Effector CD4-positive, alpha-beta T cell (primary cell): ENCODE measurements at regions not wholly inside any gene's neighbourhood (a gene's known extent, or its start where the extent isn't known, plus 50 kb on each side); places are given as distances from the start of the nearest gene placed in this dataset.
"Not testable (repeated sequence)": the region's sequence is repeated elsewhere in the genome, so short reads cannot be mapped to it uniquely, and the experiment has no call there.

ENCODE experiments used
- DNase-seq: peaks from one replicate; pipeline ENCODE4 v3.0.0-alpha.2; 2020

GRCh38 chr4:57373991-57374390 lies 263.8 kb upstream of the IGFBP7 start:
- no peak for DNase-seq

GRCh38 chr4:57371671-57372070 lies 261.5 kb upstream of the IGFBP7 start:
- no peak for DNase-seq

- DNase-seq, result no peak
These were observed 260.5 kb upstream of the IGFBP7 start for GRCh38 chr4:57370691-57371090.

DNA sequence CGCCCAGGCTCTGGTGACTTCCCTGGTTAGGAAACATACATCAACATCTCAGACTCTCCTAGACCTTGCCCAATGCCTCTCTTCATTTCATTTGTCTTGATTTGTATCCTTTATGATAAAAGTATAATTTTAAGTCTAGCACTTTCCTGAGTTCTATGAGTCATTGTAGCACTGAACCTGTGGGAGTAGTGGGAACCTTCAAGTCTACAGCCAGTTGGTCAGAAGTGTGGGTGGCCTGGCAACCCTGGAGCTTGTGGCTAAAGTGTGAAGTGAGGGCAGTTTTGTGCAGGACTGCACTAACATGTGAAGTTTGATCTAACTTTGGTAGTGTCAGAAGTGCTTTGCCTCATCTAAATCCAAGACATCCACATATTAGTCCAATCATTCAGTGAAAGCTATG lies 259.3 kb upstream of the IGFBP7 start:
- DNase-seq, result no peak

DNA sequence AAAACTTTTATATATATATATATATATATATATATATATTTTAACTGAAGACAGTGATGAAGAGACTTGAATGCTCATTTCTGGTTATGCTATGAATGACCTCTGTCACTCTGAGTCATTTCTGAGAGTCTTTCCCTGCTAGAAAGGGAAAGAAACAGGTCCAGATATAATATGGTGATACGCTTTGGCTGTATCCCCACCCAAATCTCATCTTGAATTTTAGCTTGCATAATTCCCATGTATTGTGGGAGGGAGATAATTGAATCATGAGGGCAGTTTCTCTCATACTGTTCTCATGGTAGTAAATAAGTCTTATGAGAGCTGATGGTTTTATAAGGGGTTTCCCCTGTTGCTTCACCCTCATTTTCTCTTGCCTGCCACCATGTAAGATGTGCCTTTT lies 254.1 kb upstream of the IGFBP7 start:
- DNase-seq, result no peak

DNA sequence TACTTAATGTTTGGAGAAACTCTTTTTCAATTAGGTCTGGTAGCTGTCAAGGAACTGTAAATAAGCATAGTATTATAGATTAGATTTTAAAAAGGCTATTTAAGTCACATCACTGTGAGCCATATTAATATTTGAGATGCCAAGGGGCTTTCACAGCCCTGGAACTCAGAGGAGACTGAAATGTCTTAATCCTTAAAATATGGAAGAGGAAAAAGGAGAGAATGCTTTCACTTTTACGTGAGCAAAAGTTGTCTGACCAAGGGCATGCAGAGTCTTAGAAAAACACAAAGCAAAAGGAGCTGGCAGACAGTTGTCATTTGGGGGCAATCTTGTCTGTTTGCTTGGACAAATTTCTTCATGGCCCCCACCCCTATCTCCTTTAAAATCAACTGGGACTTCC lies 253.2 kb upstream of the IGFBP7 start:
- no peak for DNase-seq

DNA sequence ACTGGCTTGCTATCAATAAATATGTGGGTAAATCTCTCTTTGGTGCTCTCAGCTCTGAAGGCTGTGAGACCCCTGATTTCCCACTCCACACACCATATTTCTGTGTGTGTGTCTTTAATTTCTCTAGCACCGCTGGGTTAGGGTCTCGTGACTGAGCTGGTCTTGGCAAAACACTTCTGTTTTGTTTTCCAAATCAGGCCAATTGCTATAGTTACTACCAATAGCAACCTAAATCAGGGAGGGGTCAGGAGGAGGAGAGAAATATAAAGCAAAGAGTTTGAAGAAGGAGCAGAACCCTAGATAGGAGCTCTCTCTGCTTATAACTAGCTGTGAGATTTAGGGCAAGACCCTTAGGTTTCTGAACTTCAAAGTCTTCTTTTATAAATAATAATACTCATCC lies 250.5 kb upstream of the IGFBP7 start:
- DNase-seq, result no peak

- no peak for DNase-seq
These were observed 245.0 kb upstream of the IGFBP7 start for GRCh38 chr4:57355101-57355665.

DNA sequence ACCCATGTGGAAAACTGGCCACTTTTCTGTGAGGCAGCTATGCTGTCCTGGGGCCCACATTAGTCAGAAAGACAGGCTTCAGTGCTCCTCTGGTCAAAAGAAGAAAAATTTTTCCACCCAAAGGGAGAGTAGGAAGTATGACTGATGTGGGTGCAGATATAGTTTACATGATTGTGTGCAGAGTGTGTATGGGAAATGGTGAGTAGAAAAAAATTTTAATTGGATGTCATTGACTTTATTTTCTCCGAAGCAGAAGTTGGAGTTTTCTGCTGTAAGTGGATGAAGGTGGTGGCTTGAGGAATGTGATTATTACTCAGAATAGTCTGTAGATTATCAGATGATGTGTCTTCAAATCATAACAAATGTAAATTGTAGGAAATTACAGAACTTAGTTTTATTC lies 241.5 kb upstream of the IGFBP7 start:
- DNase-seq, result no peak

DNA sequence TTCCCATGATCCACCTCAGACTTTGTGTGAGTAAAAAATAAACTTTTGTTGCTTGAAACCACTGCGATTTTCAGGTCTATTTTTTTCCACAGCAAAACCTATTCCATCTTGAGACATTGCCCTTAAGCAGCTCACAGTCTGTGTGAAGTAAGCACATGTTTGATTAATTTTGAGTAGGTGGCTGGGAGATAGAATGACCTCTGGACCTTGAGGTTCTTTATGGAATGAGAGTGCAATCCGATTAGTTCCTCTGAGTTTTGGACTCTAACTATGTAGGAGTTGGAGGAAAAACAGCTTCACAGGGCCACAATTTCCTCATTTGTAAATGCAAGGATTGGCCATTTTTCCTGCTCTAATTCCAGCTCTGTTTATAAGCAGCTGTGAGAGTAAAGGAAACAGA lies 234.1 kb upstream of the IGFBP7 start:
- no peak for DNase-seq

- DNase-seq, result no peak
These were observed 232.2 kb upstream of the IGFBP7 start for GRCh38 chr4:57342411-57342810.

DNA sequence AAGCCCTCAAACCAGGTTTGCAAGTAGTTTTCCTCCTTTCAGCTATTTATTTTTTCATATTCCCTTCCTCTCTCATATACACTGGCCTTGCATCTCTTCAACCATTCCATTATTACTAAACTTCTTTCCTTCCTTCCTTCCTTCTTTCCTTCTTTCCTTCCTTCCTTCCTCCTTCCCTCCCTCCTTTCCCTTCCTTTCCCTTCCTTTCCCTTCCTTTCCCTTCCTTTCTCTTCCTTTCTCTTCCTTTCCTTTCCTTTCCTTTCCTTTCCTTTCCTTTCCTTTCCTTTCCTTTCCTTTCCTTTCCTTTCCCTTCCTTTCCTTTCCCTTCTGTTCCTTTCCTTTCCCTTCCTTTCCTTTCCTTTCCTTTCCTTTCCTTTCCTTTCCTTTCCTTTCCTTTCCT lies 228.7 kb upstream of the IGFBP7 start:
- not testable (repeated sequence) for DNase-seq

DNA sequence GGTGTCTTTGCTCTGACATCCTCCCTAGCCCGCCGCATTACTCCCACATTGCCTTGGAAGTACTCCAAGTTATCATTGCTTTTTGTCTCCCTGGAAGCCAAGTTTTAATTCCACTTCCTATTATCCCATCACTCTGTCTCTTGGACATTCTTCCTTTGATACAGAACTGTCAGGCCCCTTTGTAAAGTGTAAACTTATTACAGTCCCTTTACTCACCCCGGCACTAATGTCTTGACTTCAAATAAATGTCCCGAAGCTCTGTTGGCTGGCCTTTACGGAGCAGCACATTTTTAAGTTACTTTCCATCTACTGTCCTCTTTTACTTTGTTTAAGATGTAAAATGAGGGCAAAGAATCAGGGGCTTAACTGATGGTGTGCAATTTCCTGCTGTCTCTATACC lies 223.5 kb upstream of the IGFBP7 start:
- no peak for DNase-seq

GRCh38 chr4:57331959-57332358 lies 221.8 kb upstream of the IGFBP7 start:
- no peak for DNase-seq

DNA sequence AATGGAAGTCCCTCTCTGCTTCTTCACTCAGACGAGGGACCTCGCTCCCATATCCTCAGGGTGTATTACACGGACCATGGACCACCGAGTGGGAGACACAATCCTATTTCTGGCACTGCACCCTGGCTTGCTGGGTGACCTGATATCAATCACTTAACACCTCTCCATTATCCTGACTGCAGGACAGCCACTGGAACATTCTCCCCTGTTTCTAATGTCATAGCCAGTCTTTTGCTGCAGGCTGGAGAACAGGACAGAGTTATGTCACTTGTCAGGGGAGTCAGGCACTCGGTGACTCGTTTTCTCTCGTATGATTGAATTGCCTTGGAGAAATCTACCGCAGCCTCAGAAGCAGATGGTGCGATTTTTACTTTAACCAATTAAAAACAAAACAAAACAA lies 219.1 kb upstream of the IGFBP7 start:
- no peak for DNase-seq

DNA sequence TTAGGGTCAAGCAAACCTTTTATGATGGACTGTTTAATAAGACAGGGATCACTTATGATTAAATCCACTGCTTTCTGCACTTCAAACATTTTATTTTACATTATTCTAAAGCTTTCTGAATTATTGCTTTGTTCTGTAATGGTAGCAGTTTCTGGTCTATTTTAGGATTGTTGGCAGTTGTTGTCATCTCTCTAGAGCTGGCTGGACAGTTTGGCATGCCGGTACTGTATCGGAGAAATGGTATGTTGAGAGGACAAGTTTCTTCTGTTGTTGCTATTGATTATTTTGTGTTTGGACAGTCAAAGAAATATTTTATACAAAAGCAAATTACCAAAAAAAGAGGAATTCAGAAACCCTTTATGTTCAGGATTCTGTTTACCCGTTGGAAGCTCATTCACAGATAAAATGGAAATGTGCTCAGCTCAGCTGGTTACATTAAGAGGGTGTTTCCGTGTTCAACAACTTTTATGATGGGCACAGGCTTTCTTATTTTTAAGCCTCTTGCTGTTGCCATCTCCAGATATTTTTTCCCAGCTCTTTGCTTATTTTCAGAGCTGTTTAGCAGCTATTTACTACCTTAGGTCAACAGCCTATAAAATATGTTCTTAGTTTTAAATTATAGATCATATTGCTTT lies 214.6 kb upstream of the IGFBP7 start:
- DNase-seq, result no peak

DNA sequence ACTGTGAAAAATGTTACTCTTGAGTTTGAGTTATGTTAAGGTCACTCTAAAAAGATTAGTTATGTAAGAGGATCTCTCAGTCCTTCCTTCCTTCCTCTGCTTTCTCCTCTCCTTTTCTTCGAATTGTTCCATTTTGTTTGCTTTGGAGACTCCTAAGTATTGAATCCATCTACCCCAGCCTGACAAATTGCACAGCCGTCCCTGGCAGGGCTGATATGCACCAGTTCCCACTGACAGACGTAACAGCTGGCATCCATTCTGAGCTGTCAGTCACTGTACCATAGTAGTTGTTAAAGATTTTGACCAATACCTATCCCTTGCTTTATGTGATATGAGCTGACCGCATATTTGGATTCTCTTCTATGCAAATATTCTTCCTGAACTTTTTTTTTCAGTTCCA lies 210.7 kb upstream of the IGFBP7 start:
- DNase-seq, result no peak

- no peak for DNase-seq
These were observed 210.0 kb upstream of the IGFBP7 start for GRCh38 chr4:57320217-57320616.

- DNase-seq, result no peak
These were observed 208.5 kb upstream of the IGFBP7 start for GRCh38 chr4:57318703-57319102.

GRCh38 chr4:57314636-57315035 lies 204.5 kb upstream of the IGFBP7 start:
- no peak for DNase-seq

DNA sequence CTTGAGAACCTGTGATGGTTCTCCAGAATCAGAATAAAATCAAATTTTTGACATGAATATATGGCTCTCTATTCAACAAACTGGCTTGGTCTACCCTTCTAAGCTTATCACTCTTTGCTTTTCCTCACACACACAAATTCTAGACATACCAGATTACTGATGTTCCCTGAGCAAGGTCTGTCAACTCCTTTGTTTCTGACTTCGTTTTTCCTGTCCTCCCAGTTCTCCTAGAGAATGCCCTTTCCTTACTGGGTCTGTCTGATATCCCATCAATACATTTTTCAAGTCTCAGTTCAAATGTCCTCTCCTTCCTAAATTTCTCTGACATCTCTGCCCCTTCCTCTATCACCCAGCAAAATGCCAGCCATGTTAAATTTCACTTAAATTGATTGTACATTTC lies 202.1 kb upstream of the IGFBP7 start:
- no peak for DNase-seq

GRCh38 chr4:57309658-57310057 lies 199.5 kb upstream of the IGFBP7 start:
- DNase-seq, result no peak

GRCh38 chr4:57308301-57308700 lies 198.1 kb upstream of the IGFBP7 start:
- DNase-seq, result no peak

- DNase-seq, result no peak
These were observed 195.7 kb upstream of the IGFBP7 start for GRCh38 chr4:57305836-57306235.

DNA sequence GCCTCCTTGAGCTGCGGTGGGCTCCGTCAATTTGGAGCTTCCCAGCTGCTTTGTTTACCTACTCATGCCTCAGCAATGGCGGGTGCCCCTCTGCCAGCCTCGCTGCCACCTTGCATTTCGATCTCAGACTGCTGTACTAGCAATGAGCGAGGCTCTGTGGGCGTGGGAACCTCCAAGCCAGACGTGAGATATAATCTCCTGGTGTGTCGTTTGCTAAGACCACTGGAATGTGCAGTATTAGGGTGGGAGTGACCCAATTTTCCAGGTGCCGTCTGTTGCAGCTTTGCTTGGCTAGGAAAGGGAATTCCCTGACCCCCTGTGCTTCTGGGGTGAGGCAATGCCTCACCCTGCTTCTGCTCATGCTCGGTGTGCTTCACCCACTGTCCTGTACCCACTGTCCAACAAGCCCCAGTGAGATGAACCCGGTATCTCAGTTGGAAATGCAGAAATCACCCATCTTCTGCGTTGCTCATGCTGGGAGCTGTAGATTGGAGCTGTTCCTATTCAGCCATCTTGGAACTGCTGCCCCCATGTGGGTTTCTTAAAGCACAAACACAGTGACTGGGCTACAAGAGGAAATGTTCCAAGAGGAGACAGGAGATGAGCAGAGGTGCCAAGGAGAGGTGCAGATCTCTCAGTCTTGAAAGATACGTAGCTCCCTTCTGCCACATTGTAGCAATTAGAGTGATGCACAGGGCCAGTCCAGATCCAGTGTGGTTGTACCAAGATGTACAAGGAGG lies 193.0 kb upstream of the IGFBP7 start:
- no peak for DNase-seq
